ENCODE measurements at regions not wholly inside any gene's neighbourhood (a gene's known extent, or its start where the extent isn't known, plus 50 kb on each side); places are given as distances from the start of the nearest gene placed in this dataset.

- no peak for DNase-seq
- CTCF ChIA-PET = no interaction called here
- Histone ChIP-seq H2BK20ac (ENCODE audit: low read depth, low read length) (no peak overlapping the region), H2AK9ac (replicated peaks; ENCODE audit: low read depth, low read length, poor library complexity) (no peak overlapping the region), H3K4me3 (ENCODE audit: insufficient read depth, low read depth, low read length) (no peak overlapping the region), H3K4me2 (ENCODE audit: low read depth, low read length) (no peak overlapping the region), H2BK120ac (ENCODE audit: low read depth, low read length) (no peak overlapping the region), H3K14ac (replicated peaks; ENCODE audit: low read depth, low read length) (no peak overlapping the region), H3K36me3 (ENCODE audit: control insufficient read depth, insufficient read depth, low read length) (no peaks in the 10 kb centered on the region), H2BK5ac (ENCODE audit: low read depth, low read length, poor library complexity, severe bottlenecking) (no peak overlapping the region), H3K9me1 (ENCODE audit: insufficient read depth, low read length) (no peaks in the 10 kb centered on the region), H3K9ac (ENCODE audit: low read depth, low read length) (no peak overlapping the region), H4K8ac (ENCODE audit: low read depth in 2 of 2, low read length in 2 of 2) (no peak overlapping the region), H3K27me3 (ENCODE audit: control insufficient read depth, insufficient read depth, low read length) (no peaks in the 10 kb centered on the region), H2BK15ac (ENCODE audit: low read depth, low read length) (no peak overlapping the region), H2AFZ (replicated peaks; ENCODE audit: low read length, poor library complexity) (no peak overlapping the region), H3K56ac (ENCODE audit: extremely low read depth, insufficient read depth, low read length) (no peak overlapping the region), H2AK5ac (ENCODE audit: low read depth, low read length) (no peak overlapping the region), H3K27ac (ENCODE audit: insufficient read depth, low read length) (no peak overlapping the region), H3K4ac (ENCODE audit: low read depth, low read length) (no peak overlapping the region), H3K4me1 (ENCODE audit: control insufficient read depth, insufficient read depth, low read length) (no peaks in the 10 kb centered on the region), H4K5ac (ENCODE audit: low read depth, low read length) (no peak overlapping the region), H3K79me1 (ENCODE audit: low read depth in 1 of 2, low read length in 2 of 2) (no peaks in the 10 kb centered on the region), H4K20me1 (ENCODE audit: insufficient read depth, low read length) (no peaks in the 10 kb centered on the region), H4K91ac (ENCODE audit: insufficient read depth, low read depth, low read length) (no peak overlapping the region), H3K18ac (ENCODE audit: low read depth, low read length) (no peak overlapping the region), H3K23ac (ENCODE audit: low read depth, low read length) (no peak overlapping the region), H3K9me3 (ENCODE audit: control insufficient read depth, insufficient read depth, low read length) (peaks cover 2% of the 10 kb centered on the region; the same call in 1 of the 2 replicates)
- dilution Hi-C loops (cut with HindIII; ENCODE audit: low sequenced_read_pairs, unreplicated experiment) = no loop called here
- ATAC-seq (ENCODE audit: low read depth) = no peak
- in situ Hi-C loops (cut with MboI; ENCODE audit: low sequenced_read_pairs) = no loop called here
- POLR2A ChIA-PET (ENCODE audit: unreplicated experiment) = no interaction called here
- no peak for TF ChIP-seq USF2 (IDR thresholded peaks at IDR 0.05; ENCODE audit: low read depth, low read length)
- no peak for TF ChIP-seq FOS (IDR thresholded peaks at IDR 0.05; ENCODE audit: low read depth, low read length)
- TF ChIP-seq ELK1 (IDR thresholded peaks at IDR 0.05; ENCODE audit: borderline replicate concordance, low read depth, low read length) = no peak
- TF ChIP-seq NFE2L2 (IDR thresholded peaks at IDR 0.05; ENCODE audit: low read depth, low read length) = no peak
- no peak for TF ChIP-seq RAD21 (IDR thresholded peaks at IDR 0.05; ENCODE audit: low read length)
- no peak for TF ChIP-seq RFX5 (IDR thresholded peaks at IDR 0.05; ENCODE audit: low read depth, low read length)
- intact Hi-C loops (cut with micrococcal nuclease) = no loop called here
- WGBS, 2 experiments (ENCODE audit: extremely low coverage in 2 of 2, insufficient read length in 1 of 2) = no CpG with 5 or more reads among the region's 4 CpGs
- BruUV-seq (replicated peaks) = no TSS peak
These were observed 1685.3 kb upstream of the TENM3 start for GRCh38 chr4:180557950-180558349.

Data from IMR-90 (cell line).